Keratinocyte (primary cell): ENCODE measurements at regions not wholly inside any gene's neighbourhood (a gene's known extent, or its start where the extent isn't known, plus 50 kb on each side); places are given as distances from the start of the nearest gene placed in this dataset.

Experiments
- EZH2 ChIP-seq: IDR thresholded peaks from one replicate; pipeline ENCODE4 v1.6.1; 2012; ENCODE audit warnings: inconsistent platforms, mild to moderate bottlenecking, low read length, moderate library complexity
- TF ChIP-seq, protein P1 (sequence below), 3 experiments: IDR thresholded peaks in 1 of 3; conservative IDR thresholded peaks in 1 of 3; optimal IDR thresholded peaks in 1 of 3; 2 replicates in 2 of 3; 3 replicates in 1 of 3; pipeline versions ENCODE3 to v1.5.1; 2011; ENCODE audit warnings: low read length in 3 of 3, mild to moderate bottlenecking in 3 of 3, moderate library complexity in 2 of 3, control low read depth in 1 of 3, inconsistent platforms in 1 of 3; ENCODE audit not compliant: insufficient read depth in 2 of 3; ENCODE audit errors: extremely low read depth in 1 of 3

DNA sequence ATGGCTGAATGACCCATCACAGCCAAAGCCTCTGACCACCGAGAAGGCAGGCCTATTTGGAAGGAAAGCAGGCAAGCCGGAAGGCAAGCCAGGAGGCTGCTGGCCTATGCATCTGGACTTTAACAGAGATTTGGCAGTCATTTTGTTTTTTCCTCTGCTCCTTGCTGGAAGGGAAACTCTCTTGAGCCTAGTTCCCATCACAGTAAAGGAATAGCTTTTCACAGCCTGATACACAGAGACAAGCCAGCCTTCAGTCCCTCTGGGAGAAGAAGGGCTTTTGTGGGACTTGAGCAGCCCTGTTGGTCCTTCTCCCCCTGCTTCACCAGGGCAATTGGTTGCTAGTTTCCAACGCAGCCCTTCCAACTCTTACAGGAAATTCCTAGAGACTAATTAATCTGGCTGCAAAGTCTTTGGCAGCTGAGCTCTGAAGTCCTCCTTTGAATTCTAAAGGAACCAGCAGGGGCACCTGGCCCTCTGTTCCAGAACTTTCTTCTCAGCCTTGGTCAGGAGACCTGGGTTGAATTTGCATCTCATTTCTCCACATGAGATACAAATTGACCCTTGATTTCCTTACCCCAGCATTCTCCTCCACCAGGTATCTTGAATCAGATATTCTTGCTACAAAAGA, 157.3 kb upstream of the EPB41L4A start:
- TF ChIP-seq EZH2, result no peak
- TF ChIP-seq, protein P1, sequence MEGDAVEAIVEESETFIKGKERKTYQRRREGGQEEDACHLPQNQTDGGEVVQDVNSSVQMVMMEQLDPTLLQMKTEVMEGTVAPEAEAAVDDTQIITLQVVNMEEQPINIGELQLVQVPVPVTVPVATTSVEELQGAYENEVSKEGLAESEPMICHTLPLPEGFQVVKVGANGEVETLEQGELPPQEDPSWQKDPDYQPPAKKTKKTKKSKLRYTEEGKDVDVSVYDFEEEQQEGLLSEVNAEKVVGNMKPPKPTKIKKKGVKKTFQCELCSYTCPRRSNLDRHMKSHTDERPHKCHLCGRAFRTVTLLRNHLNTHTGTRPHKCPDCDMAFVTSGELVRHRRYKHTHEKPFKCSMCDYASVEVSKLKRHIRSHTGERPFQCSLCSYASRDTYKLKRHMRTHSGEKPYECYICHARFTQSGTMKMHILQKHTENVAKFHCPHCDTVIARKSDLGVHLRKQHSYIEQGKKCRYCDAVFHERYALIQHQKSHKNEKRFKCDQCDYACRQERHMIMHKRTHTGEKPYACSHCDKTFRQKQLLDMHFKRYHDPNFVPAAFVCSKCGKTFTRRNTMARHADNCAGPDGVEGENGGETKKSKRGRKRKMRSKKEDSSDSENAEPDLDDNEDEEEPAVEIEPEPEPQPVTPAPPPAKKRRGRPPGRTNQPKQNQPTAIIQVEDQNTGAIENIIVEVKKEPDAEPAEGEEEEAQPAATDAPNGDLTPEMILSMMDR (optimal IDR thresholded peaks at IDR 0.05 in 1 of 3, IDR thresholded peaks at IDR 0.05 in 1 of 3, conservative IDR thresholded peaks at IDR 0.05 in 1 of 3; ENCODE audit: extremely low read depth in 1 of 3, insufficient read depth in 2 of 3, low read length in 3 of 3), result no peak
